Left ventricle myocardium inferior (tissue), 1 donor: ENCODE measurements at regions not wholly inside any gene's neighbourhood (a gene's known extent, or its start where the extent isn't known, plus 50 kb on each side); places are given as distances from the start of the nearest gene placed in this dataset.

ENCODE experiments used
- DNase-seq: peaks from one replicate; pipeline ENCODE4 v3.0.0-alpha.2; 2020
- H3K27ac ChIP-seq: fragments of 200-600 bp; replicated peaks from 2 replicates; pipeline ENCODE4 v1.8.0; 2021
- H3K27me3 ChIP-seq: fragments of 200-600 bp; 2 replicates; pipeline ENCODE4 v1.8.0; 2021; ENCODE audit warnings: low read depth
- H3K36me3 ChIP-seq: fragments of 200-600 bp; 2 replicates; pipeline ENCODE4 v1.8.0; 2021
- H3K4me1 ChIP-seq: fragments of 200-600 bp; 2 replicates; pipeline ENCODE4 v1.8.0; 2021
- H3K4me3 ChIP-seq: fragments of 200-600 bp; 2 replicates; pipeline ENCODE4 v1.8.0; 2021; ENCODE audit warnings: mild to moderate bottlenecking, moderate library complexity
- H3K9me3 ChIP-seq: fragments of 200-600 bp; replicated peaks from 2 replicates; pipeline ENCODE4 v1.8.0; 2021
- intact Hi-C: fragments of 100-400 bp; cut with micrococcal nuclease; formaldehyde crosslinking; loops from one replicate; pipeline ENCODE4 v1.11.0; 2022
- TF ChIP-seq, protein P1 (sequence below): fragments of 200-600 bp; IDR thresholded peaks from 2 replicates; pipeline ENCODE4 v1.8.0; 2021; ENCODE audit warnings: antibody characterized with exemption, mild to moderate bottlenecking, borderline replicate concordance
- donor health status: DM: no; HTN: yes; CAD: no; lungs with severe emphysema.

GRCh38 chr2:234825616-234826015 lies 126.2 kb upstream of the SH3BP4 start:
- intact Hi-C loops = no loop called here
- no peak for DNase-seq
- Histone ChIP-seq H3K4me1 (peaks cover 6% of the 10 kb centered on the region), H3K4me3 (no peak overlapping the region), H3K9me3 (no peaks in the 10 kb centered on the region), H3K27me3 (no peaks in the 10 kb centered on the region), H3K36me3 (no peaks in the 10 kb centered on the region), H3K27ac (no peak overlapping the region)
- TF ChIP-seq, protein P1, sequence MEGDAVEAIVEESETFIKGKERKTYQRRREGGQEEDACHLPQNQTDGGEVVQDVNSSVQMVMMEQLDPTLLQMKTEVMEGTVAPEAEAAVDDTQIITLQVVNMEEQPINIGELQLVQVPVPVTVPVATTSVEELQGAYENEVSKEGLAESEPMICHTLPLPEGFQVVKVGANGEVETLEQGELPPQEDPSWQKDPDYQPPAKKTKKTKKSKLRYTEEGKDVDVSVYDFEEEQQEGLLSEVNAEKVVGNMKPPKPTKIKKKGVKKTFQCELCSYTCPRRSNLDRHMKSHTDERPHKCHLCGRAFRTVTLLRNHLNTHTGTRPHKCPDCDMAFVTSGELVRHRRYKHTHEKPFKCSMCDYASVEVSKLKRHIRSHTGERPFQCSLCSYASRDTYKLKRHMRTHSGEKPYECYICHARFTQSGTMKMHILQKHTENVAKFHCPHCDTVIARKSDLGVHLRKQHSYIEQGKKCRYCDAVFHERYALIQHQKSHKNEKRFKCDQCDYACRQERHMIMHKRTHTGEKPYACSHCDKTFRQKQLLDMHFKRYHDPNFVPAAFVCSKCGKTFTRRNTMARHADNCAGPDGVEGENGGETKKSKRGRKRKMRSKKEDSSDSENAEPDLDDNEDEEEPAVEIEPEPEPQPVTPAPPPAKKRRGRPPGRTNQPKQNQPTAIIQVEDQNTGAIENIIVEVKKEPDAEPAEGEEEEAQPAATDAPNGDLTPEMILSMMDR = no peak

GRCh38 chr2:234823877-234824376 lies 127.9 kb upstream of the SH3BP4 start:
- DNase-seq = no peak

GRCh38 chr2:234823196-234823876 lies 128.5 kb upstream of the SH3BP4 start:
- peak overlapping the region; percentile 55 for H3K27ac ChIP-seq
- intact Hi-C loops = no loop called here
- H3K27me3 ChIP-seq = no peaks in the 10 kb centered on the region
- H3K4me3 ChIP-seq = no peak overlapping the region
- H3K4me1 ChIP-seq = peaks cover 6% of the 10 kb centered on the region
- no peaks in the 10 kb centered on the region for H3K36me3 ChIP-seq
- TF ChIP-seq, protein P1 = no peak
- no peaks in the 10 kb centered on the region for H3K9me3 ChIP-seq
- no peak for DNase-seq

More at GRCh38 chr2:234823877-234824376, 127.9 kb upstream of the SH3BP4 start:
- TF ChIP-seq, protein P1 = no peak
- no peaks in the 10 kb centered on the region for H3K27me3 ChIP-seq
- H3K4me1 ChIP-seq = peaks cover 6% of the 10 kb centered on the region
- H3K27ac ChIP-seq = peak overlapping the region; percentile 55
- no peak overlapping the region for H3K4me3 ChIP-seq
- H3K9me3 ChIP-seq = no peaks in the 10 kb centered on the region
- H3K36me3 ChIP-seq = no peaks in the 10 kb centered on the region
- intact Hi-C loops = no loop called here

DNA sequence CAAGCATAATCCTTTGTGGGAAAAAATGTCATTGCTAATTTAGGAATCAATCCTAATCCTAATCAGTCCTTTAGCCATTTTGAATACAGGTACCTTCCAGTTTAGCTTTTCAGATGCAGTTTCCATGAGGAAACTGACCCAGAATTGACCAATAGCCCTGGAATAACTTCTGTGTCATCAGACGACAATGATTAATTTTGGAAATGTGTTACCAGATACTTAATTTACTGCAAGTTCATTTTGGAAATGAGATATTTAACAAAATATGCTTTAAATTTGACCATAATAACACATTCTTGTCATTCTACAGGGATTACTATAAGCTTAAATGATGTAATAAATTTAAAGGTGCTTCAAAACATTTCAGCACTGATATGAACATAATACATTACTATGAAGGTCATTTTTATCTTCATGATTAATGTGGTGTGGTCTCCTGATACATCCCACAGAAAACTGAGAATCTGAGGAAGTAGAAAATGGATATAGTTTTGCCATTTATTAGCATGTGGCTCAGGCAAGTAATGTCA lies 129.8 kb upstream of the SH3BP4 start:
- intact Hi-C loops = no loop called here

DNA sequence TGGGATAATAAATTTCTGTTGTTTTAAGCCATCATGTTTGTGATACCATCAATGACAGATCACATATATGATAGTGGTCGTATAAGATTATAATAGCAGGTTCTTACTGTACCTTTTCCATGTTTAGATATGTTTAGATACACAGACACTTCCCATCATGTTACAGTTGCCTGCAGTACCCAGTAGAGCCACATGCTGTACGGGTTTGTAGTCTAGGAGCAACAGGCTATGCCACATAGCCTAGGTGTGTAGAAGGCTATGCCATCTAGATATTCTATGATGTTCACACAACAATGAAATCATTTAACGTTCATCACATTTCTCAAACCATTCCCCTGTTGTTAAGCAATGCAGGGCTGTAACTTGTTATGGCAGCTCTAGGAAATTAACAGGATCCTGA lies 132.9 kb upstream of the SH3BP4 start:
- H3K36me3 ChIP-seq = no peaks in the 10 kb centered on the region
- no peak overlapping the region for H3K27ac ChIP-seq
- TF ChIP-seq, protein P1 = no peak
- intact Hi-C loops = no loop called here
- no peak for DNase-seq
- H3K27me3 ChIP-seq = peaks cover 1% of the 10 kb centered on the region
- no peak overlapping the region for H3K4me3 ChIP-seq
- H3K9me3 ChIP-seq = no peaks in the 10 kb centered on the region
- peaks cover 13% of the 10 kb centered on the region for H3K4me1 ChIP-seq

More for the DNA sequence above, 129.8 kb upstream of the SH3BP4 start:
- no peaks in the 10 kb centered on the region for H3K9me3 ChIP-seq
- no peaks in the 10 kb centered on the region for H3K27me3 ChIP-seq
- H3K36me3 ChIP-seq = no peaks in the 10 kb centered on the region
- H3K4me3 ChIP-seq = no peak overlapping the region
- TF ChIP-seq, protein P1 = no peak
- peaks cover 8% of the 10 kb centered on the region for H3K4me1 ChIP-seq
- no peak overlapping the region for H3K27ac ChIP-seq
- no peak for DNase-seq
